Gastroesophageal sphincter (tissue), 4 donors: ENCODE measurements at regions not wholly inside any gene's neighbourhood (a gene's known extent, or its start where the extent isn't known, plus 50 kb on each side); places are given as distances from the start of the nearest gene placed in this dataset.

Experiments used
- ATAC-seq: fragments of 150-250 bp; one replicate; pipeline ENCODE4 v1.9.1; 2016; ENCODE audit warnings: mild to moderate bottlenecking, moderate library complexity
- H3K27ac ChIP-seq, 4 donors: fragments of 200-600 bp; sonication (generic) in 3 of 4; 1 replicate in 3 of 4; 2 replicates in 1 of 4; pipeline ENCODE4 v1.5.1; 2016 to 2019
- H3K27me3 ChIP-seq: fragments of 200-600 bp; sonication (generic); one replicate; pipeline ENCODE4 v1.5.1; 2019
- H3K36me3 ChIP-seq, 2 donors: fragments of 200-600 bp; sonication (generic); one replicate each; pipeline ENCODE4 v1.5.1; 2019; ENCODE audit warnings: control low read depth in 1 of 2
- H3K4me1 ChIP-seq, 3 donors: fragments of 200-600 bp; sonication (generic); 1 replicate in 2 of 3; 2 replicates in 1 of 3; pipeline ENCODE4 v1.5.1; 2016 to 2019; ENCODE audit warnings: control low read depth in 2 of 3
- H3K4me3 ChIP-seq, 2 donors: fragments of 200-600 bp; sonication (generic); one replicate each; pipeline ENCODE4 v1.5.1; 2019; ENCODE audit warnings: mild to moderate bottlenecking in 1 of 2, moderate library complexity in 1 of 2
- H3K9me3 ChIP-seq, 3 donors: fragments of 200-600 bp; sonication (generic); one replicate each; pipeline ENCODE4 v1.5.1; 2017 to 2019; ENCODE audit warnings: control low read depth in 2 of 3
- EP300 ChIP-seq: sonication (generic); formaldehyde crosslinking; IDR thresholded peaks from one replicate; pipeline ENCODE4 v1.6.1; 2017; ENCODE audit warnings: antibody characterized with exemption, mild to moderate bottlenecking
- POLR2A ChIP-seq, 2 donors: fragments of 450-650 bp; IDR thresholded peaks; one replicate each; pipeline ENCODE4 v1.6.1; 2017; ENCODE audit warnings: antibody characterized with exemption in 2 of 2, mild to moderate bottlenecking in 2 of 2, moderate library complexity in 1 of 2
- POLR2AphosphoS5 ChIP-seq: sonication (generic); formaldehyde crosslinking; IDR thresholded peaks from one replicate; pipeline ENCODE4 v1.6.1; 2017; ENCODE audit warnings: antibody characterized with exemption
- WGBS, 2 donors: methylation state at CpG; one replicate each; pipeline ENCODE4 v1.1.5; 2018; ENCODE audit warnings: low coverage in 1 of 2; 5-methylcytosine and 5-hydroxymethylcytosine counted together
- TF ChIP-seq, protein P1 (sequence below), 4 experiments: fragments of 200-600 bp in 2 of 4; fragments of 450-650 bp in 2 of 4; sonication (generic) in 1 of 4; IDR thresholded peaks; one replicate each; pipeline ENCODE4 v1.5.1; 2017 to 2019; ENCODE audit warnings: antibody characterized with exemption in 4 of 4, mild to moderate bottlenecking in 2 of 4, moderate library complexity in 2 of 4

GRCh38 chr19:56993851-56994250 is 125.9 kb upstream of the USP29 start:
- Histone ChIP-seq H3K27ac (no peak overlapping the region), H3K9me3 (no peaks in the 10 kb centered on the region), H3K36me3 (no peaks in the 10 kb centered on the region), H3K4me3 (no peak overlapping the region), H3K27me3 (peaks cover 12% of the 10 kb centered on the region), H3K4me1 (no peaks in the 10 kb centered on the region)
- 80 to 85% methylated on average over 2 to 8 of the region's 8 CpGs for WGBS, 2 donors
- TF ChIP-seq EP300 (no peak), POLR2AphosphoS5 (no peak), POLR2A (IDR thresholded peaks at IDR 0.05) (no peak)
- TF ChIP-seq, protein P1, sequence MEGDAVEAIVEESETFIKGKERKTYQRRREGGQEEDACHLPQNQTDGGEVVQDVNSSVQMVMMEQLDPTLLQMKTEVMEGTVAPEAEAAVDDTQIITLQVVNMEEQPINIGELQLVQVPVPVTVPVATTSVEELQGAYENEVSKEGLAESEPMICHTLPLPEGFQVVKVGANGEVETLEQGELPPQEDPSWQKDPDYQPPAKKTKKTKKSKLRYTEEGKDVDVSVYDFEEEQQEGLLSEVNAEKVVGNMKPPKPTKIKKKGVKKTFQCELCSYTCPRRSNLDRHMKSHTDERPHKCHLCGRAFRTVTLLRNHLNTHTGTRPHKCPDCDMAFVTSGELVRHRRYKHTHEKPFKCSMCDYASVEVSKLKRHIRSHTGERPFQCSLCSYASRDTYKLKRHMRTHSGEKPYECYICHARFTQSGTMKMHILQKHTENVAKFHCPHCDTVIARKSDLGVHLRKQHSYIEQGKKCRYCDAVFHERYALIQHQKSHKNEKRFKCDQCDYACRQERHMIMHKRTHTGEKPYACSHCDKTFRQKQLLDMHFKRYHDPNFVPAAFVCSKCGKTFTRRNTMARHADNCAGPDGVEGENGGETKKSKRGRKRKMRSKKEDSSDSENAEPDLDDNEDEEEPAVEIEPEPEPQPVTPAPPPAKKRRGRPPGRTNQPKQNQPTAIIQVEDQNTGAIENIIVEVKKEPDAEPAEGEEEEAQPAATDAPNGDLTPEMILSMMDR (IDR thresholded peaks at IDR 0.05): no peak
- no peak for ATAC-seq

- H3K27ac ChIP-seq: no peak overlapping the region
- H3K4me1 ChIP-seq: no peaks in the 10 kb centered on the region
- 56 to 70% methylated on average over 9 to 21 of the region's 23 CpGs for WGBS, 2 donors
- H3K4me3 ChIP-seq: no peak overlapping the region
- H3K9me3 ChIP-seq: no peaks in the 10 kb centered on the region
- no peaks in the 10 kb centered on the region for H3K36me3 ChIP-seq
- no peak for ATAC-seq
- TF ChIP-seq, protein P1 (IDR thresholded peaks at IDR 0.05): no peak
- no peak for TF ChIP-seq EP300
- no peak for TF ChIP-seq POLR2AphosphoS5
- TF ChIP-seq POLR2A (IDR thresholded peaks at IDR 0.05): no peak
- peaks cover 12% of the 10 kb centered on the region for H3K27me3 ChIP-seq
Measured at GRCh38 chr19:56994251-56995017, 125.4 kb upstream of the USP29 start.

- no peaks in the 10 kb centered on the region for H3K9me3 ChIP-seq
Measured at GRCh38 chr19:56995303-56995702, 124.5 kb upstream of the USP29 start.

GRCh38 chr19:57002195-57002601 is 117.6 kb upstream of the USP29 start:
- 96 to 100% methylated on average over 1 to 4 of the region's 19 CpGs for WGBS, 2 donors
- H3K4me1 ChIP-seq: no peaks in the 10 kb centered on the region
- no peak overlapping the region for H3K4me3 ChIP-seq
- ATAC-seq: no peak
- TF ChIP-seq POLR2A (IDR thresholded peaks at IDR 0.05): no peak
- no peak for TF ChIP-seq EP300
- TF ChIP-seq, protein P1 (IDR thresholded peaks at IDR 0.05): no peak
- no peak for TF ChIP-seq POLR2AphosphoS5
- H3K27ac ChIP-seq: no peak overlapping the region
- H3K9me3 ChIP-seq: peaks cover 0 to 3% (median 0%) of the 10 kb centered on the region in 3 donors
- H3K27me3 ChIP-seq: no peaks in the 10 kb centered on the region
- no peaks in the 10 kb centered on the region for H3K36me3 ChIP-seq

More at GRCh38 chr19:56995303-56995702, 124.5 kb upstream of the USP29 start:
- H3K27ac ChIP-seq: no peak overlapping the region
- TF ChIP-seq POLR2AphosphoS5 (no peak), EP300 (no peak), POLR2A (IDR thresholded peaks at IDR 0.05) (no peak)
- TF ChIP-seq, protein P1 (IDR thresholded peaks at IDR 0.05): no peak
- peaks cover 12% of the 10 kb centered on the region for H3K27me3 ChIP-seq
- ATAC-seq: no peak
- H3K4me1 ChIP-seq: no peaks in the 10 kb centered on the region
- no peak overlapping the region for H3K4me3 ChIP-seq
- H3K36me3 ChIP-seq: no peaks in the 10 kb centered on the region
- 60 to 67% methylated on average over 8 of the region's 9 CpGs for WGBS, 2 donors

- ATAC-seq: no peak
- Histone ChIP-seq H3K4me3 (no peak overlapping the region), H3K4me1 (no peaks in the 10 kb centered on the region), H3K27ac (no peak overlapping the region), H3K36me3 (no peaks in the 10 kb centered on the region), H3K9me3 (peaks cover 0 to 3% (median 0%) of the 10 kb centered on the region in 3 donors), H3K27me3 (no peaks in the 10 kb centered on the region)
- 75 to 81% methylated on average over 8 to 15 of the region's 15 CpGs for WGBS, 2 donors
- no peak for TF ChIP-seq POLR2AphosphoS5
- TF ChIP-seq POLR2A (IDR thresholded peaks at IDR 0.05): no peak
- no peak for TF ChIP-seq EP300
- TF ChIP-seq, protein P1 (IDR thresholded peaks at IDR 0.05): no peak
Measured at GRCh38 chr19:57002710-57003109, 117.1 kb upstream of the USP29 start.
